ENCODE measurements at regions not wholly inside any gene's neighbourhood (a gene's known extent, or its start where the extent isn't known, plus 50 kb on each side); places are given as distances from the start of the nearest gene placed in this dataset.

- TF ChIP-seq, protein P1, sequence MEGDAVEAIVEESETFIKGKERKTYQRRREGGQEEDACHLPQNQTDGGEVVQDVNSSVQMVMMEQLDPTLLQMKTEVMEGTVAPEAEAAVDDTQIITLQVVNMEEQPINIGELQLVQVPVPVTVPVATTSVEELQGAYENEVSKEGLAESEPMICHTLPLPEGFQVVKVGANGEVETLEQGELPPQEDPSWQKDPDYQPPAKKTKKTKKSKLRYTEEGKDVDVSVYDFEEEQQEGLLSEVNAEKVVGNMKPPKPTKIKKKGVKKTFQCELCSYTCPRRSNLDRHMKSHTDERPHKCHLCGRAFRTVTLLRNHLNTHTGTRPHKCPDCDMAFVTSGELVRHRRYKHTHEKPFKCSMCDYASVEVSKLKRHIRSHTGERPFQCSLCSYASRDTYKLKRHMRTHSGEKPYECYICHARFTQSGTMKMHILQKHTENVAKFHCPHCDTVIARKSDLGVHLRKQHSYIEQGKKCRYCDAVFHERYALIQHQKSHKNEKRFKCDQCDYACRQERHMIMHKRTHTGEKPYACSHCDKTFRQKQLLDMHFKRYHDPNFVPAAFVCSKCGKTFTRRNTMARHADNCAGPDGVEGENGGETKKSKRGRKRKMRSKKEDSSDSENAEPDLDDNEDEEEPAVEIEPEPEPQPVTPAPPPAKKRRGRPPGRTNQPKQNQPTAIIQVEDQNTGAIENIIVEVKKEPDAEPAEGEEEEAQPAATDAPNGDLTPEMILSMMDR (IDR thresholded peaks at IDR 0.05) = no peak
- TF ChIP-seq EZH2 (IDR thresholded peaks at IDR 0.05) (no peak), EZH2phosphoT487 (IDR thresholded peaks at IDR 0.05) (no peak)
Observed at GRCh38 chr1:5331101-5331500, 661.1 kb downstream of the NPHP4 start.

All from neural progenitor cell (in vitro differentiated cells).